Neural cell (in vitro differentiated cells): ENCODE measurements at regions not wholly inside any gene's neighbourhood (a gene's known extent, or its start where the extent isn't known, plus 50 kb on each side); places are given as distances from the start of the nearest gene placed in this dataset.

Experiments used
- EP300 ChIP-seq: fragments of 450-650 bp; conservative IDR thresholded peaks from 2 replicates; pipeline ENCODE4 v1.6.1; 2014; ENCODE audit warnings: antibody characterized with exemption, mild to moderate bottlenecking, moderate library complexity; ENCODE audit not compliant: poor library complexity, severe bottlenecking
- EZH2 ChIP-seq: fragments of 200-600, 300-800 bp; shearing (Covaris generic), sonication (generic); IDR thresholded peaks from 2 replicates; pipeline ENCODE4 v1.6.1; 2014; ENCODE audit warnings: antibody characterized with exemption, low read length, borderline replicate concordance, mild to moderate bottlenecking; ENCODE audit not compliant: insufficient read depth, poor library complexity, severe bottlenecking
- POLR2AphosphoS5 ChIP-seq: IDR thresholded peaks from 2 replicates; pipeline ENCODE4 v1.6.1; 2012
- TF ChIP-seq, protein P1 (sequence below): fragments of 450-650 bp; IDR thresholded peaks from 2 replicates; pipeline ENCODE4 v1.5.1; 2014; ENCODE audit warnings: antibody characterized with exemption, mild to moderate bottlenecking, moderate library complexity; ENCODE audit not compliant: poor library complexity, severe bottlenecking
- TF ChIP-seq, protein P2 (sequence below): IDR thresholded peaks from 2 replicates; pipeline ENCODE4 v1.6.1; 2012; ENCODE audit warnings: borderline replicate concordance

DNA sequence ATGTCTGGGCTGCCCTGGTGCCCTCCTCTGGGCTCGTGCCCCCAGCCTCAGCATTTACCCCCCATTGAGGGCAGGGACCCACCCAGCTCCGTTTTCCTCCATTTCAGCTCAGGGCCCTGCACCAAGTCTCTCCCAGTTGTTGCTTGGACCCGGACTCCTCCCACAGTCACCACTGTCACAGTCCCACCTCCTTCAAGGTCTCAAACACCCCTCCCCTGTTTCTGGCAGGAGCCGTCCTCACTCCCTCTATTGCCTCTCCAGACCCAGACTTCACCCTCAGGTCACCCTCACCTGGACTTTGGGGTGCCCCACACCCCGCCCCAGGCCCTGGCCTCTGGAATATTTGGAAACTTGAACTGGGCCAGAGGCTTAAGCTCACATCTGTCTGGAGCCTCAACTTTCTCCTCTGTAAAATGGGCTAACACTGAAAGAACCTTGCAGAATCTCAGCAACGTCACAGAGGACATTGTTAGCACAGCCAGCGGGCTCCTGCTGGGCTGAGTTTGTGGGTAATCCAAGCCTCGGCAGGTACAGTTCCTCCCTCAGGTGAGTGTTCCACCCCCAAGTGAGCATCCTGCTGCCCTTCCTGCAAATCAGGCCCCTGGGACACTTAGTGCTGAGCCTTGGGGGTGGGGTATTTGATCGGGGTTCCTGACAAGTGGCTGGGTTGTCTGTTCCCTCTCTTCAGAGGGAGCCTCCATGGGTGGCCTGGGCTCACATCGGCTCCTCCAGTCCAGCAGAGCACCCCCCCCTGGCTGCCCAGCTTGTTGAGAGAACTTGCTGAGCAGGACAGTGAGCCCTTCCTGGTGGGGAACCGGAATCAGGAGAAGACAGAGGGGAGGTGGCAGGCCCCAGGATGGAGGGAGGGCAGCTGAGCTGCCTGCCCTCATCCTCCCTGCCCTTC, 130.1 kb downstream of the C9orf50 start:
- TF ChIP-seq EZH2 (no peak), POLR2AphosphoS5 (no peak), EP300 (no peak)
- TF ChIP-seq, protein P1, sequence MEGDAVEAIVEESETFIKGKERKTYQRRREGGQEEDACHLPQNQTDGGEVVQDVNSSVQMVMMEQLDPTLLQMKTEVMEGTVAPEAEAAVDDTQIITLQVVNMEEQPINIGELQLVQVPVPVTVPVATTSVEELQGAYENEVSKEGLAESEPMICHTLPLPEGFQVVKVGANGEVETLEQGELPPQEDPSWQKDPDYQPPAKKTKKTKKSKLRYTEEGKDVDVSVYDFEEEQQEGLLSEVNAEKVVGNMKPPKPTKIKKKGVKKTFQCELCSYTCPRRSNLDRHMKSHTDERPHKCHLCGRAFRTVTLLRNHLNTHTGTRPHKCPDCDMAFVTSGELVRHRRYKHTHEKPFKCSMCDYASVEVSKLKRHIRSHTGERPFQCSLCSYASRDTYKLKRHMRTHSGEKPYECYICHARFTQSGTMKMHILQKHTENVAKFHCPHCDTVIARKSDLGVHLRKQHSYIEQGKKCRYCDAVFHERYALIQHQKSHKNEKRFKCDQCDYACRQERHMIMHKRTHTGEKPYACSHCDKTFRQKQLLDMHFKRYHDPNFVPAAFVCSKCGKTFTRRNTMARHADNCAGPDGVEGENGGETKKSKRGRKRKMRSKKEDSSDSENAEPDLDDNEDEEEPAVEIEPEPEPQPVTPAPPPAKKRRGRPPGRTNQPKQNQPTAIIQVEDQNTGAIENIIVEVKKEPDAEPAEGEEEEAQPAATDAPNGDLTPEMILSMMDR = no peak
- TF ChIP-seq, protein P2, sequence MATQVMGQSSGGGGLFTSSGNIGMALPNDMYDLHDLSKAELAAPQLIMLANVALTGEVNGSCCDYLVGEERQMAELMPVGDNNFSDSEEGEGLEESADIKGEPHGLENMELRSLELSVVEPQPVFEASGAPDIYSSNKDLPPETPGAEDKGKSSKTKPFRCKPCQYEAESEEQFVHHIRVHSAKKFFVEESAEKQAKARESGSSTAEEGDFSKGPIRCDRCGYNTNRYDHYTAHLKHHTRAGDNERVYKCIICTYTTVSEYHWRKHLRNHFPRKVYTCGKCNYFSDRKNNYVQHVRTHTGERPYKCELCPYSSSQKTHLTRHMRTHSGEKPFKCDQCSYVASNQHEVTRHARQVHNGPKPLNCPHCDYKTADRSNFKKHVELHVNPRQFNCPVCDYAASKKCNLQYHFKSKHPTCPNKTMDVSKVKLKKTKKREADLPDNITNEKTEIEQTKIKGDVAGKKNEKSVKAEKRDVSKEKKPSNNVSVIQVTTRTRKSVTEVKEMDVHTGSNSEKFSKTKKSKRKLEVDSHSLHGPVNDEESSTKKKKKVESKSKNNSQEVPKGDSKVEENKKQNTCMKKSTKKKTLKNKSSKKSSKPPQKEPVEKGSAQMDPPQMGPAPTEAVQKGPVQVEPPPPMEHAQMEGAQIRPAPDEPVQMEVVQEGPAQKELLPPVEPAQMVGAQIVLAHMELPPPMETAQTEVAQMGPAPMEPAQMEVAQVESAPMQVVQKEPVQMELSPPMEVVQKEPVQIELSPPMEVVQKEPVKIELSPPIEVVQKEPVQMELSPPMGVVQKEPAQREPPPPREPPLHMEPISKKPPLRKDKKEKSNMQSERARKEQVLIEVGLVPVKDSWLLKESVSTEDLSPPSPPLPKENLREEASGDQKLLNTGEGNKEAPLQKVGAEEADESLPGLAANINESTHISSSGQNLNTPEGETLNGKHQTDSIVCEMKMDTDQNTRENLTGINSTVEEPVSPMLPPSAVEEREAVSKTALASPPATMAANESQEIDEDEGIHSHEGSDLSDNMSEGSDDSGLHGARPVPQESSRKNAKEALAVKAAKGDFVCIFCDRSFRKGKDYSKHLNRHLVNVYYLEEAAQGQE = no peak
